C4-2B (cell line): ENCODE measurements at regions not wholly inside any gene's neighbourhood (a gene's known extent, or its start where the extent isn't known, plus 50 kb on each side); places are given as distances from the start of the nearest gene placed in this dataset.

Experiments used
- ZFX ChIP-seq: fragments of 450-650 bp; IDR thresholded peaks from 2 replicates; pipeline ENCODE4 v1.6.1; 2017
- TF ChIP-seq, protein P1 (sequence below): fragments of 450-650 bp; conservative IDR thresholded peaks from 2 replicates; pipeline ENCODE4 v1.5.1; 2017; ENCODE audit warnings: mild to moderate bottlenecking

DNA sequence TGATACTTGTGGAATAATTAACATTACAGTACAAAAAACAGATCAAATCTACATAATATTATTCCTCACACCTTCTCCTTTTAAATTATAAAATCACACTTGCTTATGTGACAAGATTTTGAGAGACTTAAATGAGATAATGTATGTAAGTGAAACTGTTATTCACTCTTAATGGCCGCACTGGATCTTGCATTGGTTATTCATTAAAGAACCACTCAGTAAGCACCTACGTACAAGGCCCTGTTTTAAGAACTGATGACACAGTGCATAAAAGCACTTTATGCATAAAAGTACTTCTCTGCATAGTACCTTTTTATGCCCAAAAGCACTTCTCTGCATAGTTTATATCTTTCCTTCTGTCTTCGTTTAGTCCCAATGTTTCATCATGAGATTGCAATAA, 172.1 kb downstream of the GOLGA6L6 start:
- TF ChIP-seq, protein P1, sequence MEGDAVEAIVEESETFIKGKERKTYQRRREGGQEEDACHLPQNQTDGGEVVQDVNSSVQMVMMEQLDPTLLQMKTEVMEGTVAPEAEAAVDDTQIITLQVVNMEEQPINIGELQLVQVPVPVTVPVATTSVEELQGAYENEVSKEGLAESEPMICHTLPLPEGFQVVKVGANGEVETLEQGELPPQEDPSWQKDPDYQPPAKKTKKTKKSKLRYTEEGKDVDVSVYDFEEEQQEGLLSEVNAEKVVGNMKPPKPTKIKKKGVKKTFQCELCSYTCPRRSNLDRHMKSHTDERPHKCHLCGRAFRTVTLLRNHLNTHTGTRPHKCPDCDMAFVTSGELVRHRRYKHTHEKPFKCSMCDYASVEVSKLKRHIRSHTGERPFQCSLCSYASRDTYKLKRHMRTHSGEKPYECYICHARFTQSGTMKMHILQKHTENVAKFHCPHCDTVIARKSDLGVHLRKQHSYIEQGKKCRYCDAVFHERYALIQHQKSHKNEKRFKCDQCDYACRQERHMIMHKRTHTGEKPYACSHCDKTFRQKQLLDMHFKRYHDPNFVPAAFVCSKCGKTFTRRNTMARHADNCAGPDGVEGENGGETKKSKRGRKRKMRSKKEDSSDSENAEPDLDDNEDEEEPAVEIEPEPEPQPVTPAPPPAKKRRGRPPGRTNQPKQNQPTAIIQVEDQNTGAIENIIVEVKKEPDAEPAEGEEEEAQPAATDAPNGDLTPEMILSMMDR: no peak
- TF ChIP-seq ZFX: no peak
